CD14-positive monocyte (primary cell): ENCODE measurements at regions not wholly inside any gene's neighbourhood (a gene's known extent, or its start where the extent isn't known, plus 50 kb on each side); places are given as distances from the start of the nearest gene placed in this dataset.

ENCODE experiments used
- DNase-seq, 3 donors: peaks; one replicate each; pipeline ENCODE4 v3.0.0-alpha.2; 2011 to 2022
- H2AFZ ChIP-seq: 2 replicates; pipeline ENCODE4 v1.6.0; 2012; ENCODE audit warnings: mild to moderate bottlenecking, low read depth, low read length, inconsistent platforms; ENCODE audit not compliant: insufficient read depth, poor library complexity, severe bottlenecking
- H3K27ac ChIP-seq, 2 donors: 1 replicate in 1 of 2; 2 replicates in 1 of 2; pipeline ENCODE4 v1.5.1; 2012 to 2013; ENCODE audit warnings: low read length in 2 of 2, control low read depth in 1 of 2, inconsistent platforms in 1 of 2, low read depth in 1 of 2, mild to moderate bottlenecking in 1 of 2
- H3K27me3 ChIP-seq, 2 donors: one replicate each; pipeline versions ENCODE4 v1.6.0 to v1.6.1; 2011 to 2013; ENCODE audit warnings: low read length in 2 of 2; ENCODE audit not compliant: control insufficient read depth in 2 of 2, insufficient read depth in 2 of 2
- H3K36me3 ChIP-seq, 2 donors: replicated peaks in 1 of 2; 1 replicate in 1 of 2; 2 replicates in 1 of 2; pipeline versions ENCODE4 v1.5.1 to v1.6.1; 2012 to 2013; ENCODE audit warnings: low read length in 2 of 2, control low read depth in 1 of 2, inconsistent platforms in 1 of 2, mild to moderate bottlenecking in 1 of 2; ENCODE audit not compliant: insufficient read depth in 2 of 2, control insufficient read depth in 1 of 2
- H3K4me1 ChIP-seq, 2 donors: 1 replicate in 1 of 2; 2 replicates in 1 of 2; pipeline versions ENCODE4 v1.5.1 to v1.6.1; 2012 to 2013; ENCODE audit warnings: low read length in 2 of 2, control low read depth in 1 of 2, inconsistent platforms in 1 of 2, mild to moderate bottlenecking in 1 of 2, moderate library complexity in 1 of 2; ENCODE audit not compliant: insufficient read depth in 2 of 2, control insufficient read depth in 1 of 2
- H3K4me2 ChIP-seq: replicated peaks from 2 replicates; pipeline ENCODE3; 2012; ENCODE audit warnings: low read length, moderate library complexity, mild to moderate bottlenecking; ENCODE audit not compliant: poor library complexity, severe bottlenecking; ENCODE audit errors: extremely low read depth
- H3K4me3 ChIP-seq, 3 experiments: fragments of 200-600 bp in 1 of 3; sonication (generic) in 1 of 3; replicated peaks in 1 of 3; 1 replicate in 2 of 3; 2 replicates in 1 of 3; pipeline ENCODE4 v1.5.1; 2011 to 2013; ENCODE audit warnings: low read length in 3 of 3, mild to moderate bottlenecking in 3 of 3, control low read depth in 2 of 3, low read depth in 2 of 3, inconsistent platforms in 1 of 3, moderate library complexity in 1 of 3
- H3K79me2 ChIP-seq: 2 replicates; pipeline ENCODE4 v1.6.0; 2012; ENCODE audit warnings: mild to moderate bottlenecking, control low read depth, inconsistent platforms, low read length, moderate library complexity; ENCODE audit not compliant: insufficient read depth
- H3K9ac ChIP-seq: 2 replicates; pipeline ENCODE4 v1.6.0; 2017; ENCODE audit warnings: low read length, mild to moderate bottlenecking; ENCODE audit not compliant: insufficient read depth, poor library complexity, severe bottlenecking
- H3K9me3 ChIP-seq, 2 donors: replicated peaks in 1 of 2; 1 replicate in 1 of 2; 2 replicates in 1 of 2; pipeline versions ENCODE4 v1.5.1 to v1.6.1; 2012 to 2013; ENCODE audit warnings: low read length in 2 of 2, control low read depth in 1 of 2; ENCODE audit not compliant: control insufficient read depth in 1 of 2, insufficient read depth in 1 of 2
- H4K20me1 ChIP-seq: 2 replicates; pipeline ENCODE4 v1.6.0; 2012; ENCODE audit warnings: mild to moderate bottlenecking, low read length, control low read depth, moderate library complexity; ENCODE audit not compliant: insufficient read depth
- H3K27ac Mint-ChIP-seq, 7 donors: one replicate each; pipeline ENCODE4 v1.8.0; 2020; ENCODE audit warnings: mild to moderate bottlenecking in 7 of 7, mixed read lengths in 7 of 7, moderate library complexity in 6 of 7, inconsistent platforms in 2 of 7
- H3K27me3 Mint-ChIP-seq, 3 donors: one replicate each; pipeline ENCODE4 v1.8.0; 2021 to 2022; ENCODE audit warnings: low read depth in 3 of 3, mild to moderate bottlenecking in 3 of 3, mixed read lengths in 3 of 3, moderate library complexity in 3 of 3, inconsistent platforms in 1 of 3
- H3K36me3 Mint-ChIP-seq, 2 donors: one replicate each; pipeline ENCODE4 v1.8.0; 2020; ENCODE audit warnings: mixed read lengths in 2 of 2, inconsistent platforms in 1 of 2, mild to moderate bottlenecking in 1 of 2
- H3K4me1 Mint-ChIP-seq: one replicate; pipeline ENCODE4 v1.8.0; 2020; ENCODE audit warnings: mild to moderate bottlenecking, mixed read lengths
- H3K4me3 Mint-ChIP-seq, 2 donors: one replicate each; pipeline ENCODE4 v1.8.0; 2020; ENCODE audit warnings: mild to moderate bottlenecking in 2 of 2, mixed read lengths in 2 of 2, moderate library complexity in 1 of 2
- H3K9me3 Mint-ChIP-seq, 7 donors: one replicate each; pipeline ENCODE4 v1.8.0; 2020 to 2022; ENCODE audit warnings: mixed read lengths in 7 of 7, mild to moderate bottlenecking in 6 of 7, moderate library complexity in 6 of 7, inconsistent platforms in 2 of 7
- CTCF ChIP-seq: fragments of 200-600 bp; IDR thresholded peaks from one replicate; pipeline ENCODE4 v1.8.0; 2022; ENCODE audit warnings: antibody characterized with exemption, mild to moderate bottlenecking
- WGBS: methylation state at CpG from one replicate; pipeline ENCODE4 v1.1.5; 2013; ENCODE audit warnings: missing lambda C conversion rate; ENCODE audit not compliant: insufficient coverage; 5-methylcytosine and 5-hydroxymethylcytosine counted together
- intact Hi-C, 2 donors: fragments of 100-400 bp; cut with micrococcal nuclease; formaldehyde crosslinking; loops; one replicate each; pipeline versions ENCODE4 v1.15.0 to v1.15.1; 2023

- no peak for TF ChIP-seq CTCF
- Histone ChIP-seq H3K4me2 (no peak overlapping the region), H3K9me3 (no peaks in the 10 kb centered on the region), H3K27me3 (no peaks in the 10 kb centered on the region), H4K20me1 (no peaks in the 10 kb centered on the region), H2AFZ (no peak overlapping the region), H3K4me3 (no peak overlapping the region), H3K36me3 (no peaks in the 10 kb centered on the region), H3K9ac (no peak overlapping the region), H3K4me1 (no peaks in the 10 kb centered on the region), H3K27ac (no peak overlapping the region), H3K79me2 (no peaks in the 10 kb centered on the region)
- no peaks in the 10 kb centered on the region for H3K4me1 Mint-ChIP-seq
- peaks cover 0 to 1% (median 0%) of the 10 kb centered on the region in 3 donors for H3K27me3 Mint-ChIP-seq
- H3K4me3 Mint-ChIP-seq, result no peak overlapping the region
- no peak overlapping the region for H3K27ac Mint-ChIP-seq
- DNase-seq, result no peak
- no CpG with 5 or more reads among the region's 2 CpGs for WGBS
- intact Hi-C loops, result no loop called here
- peaks cover 0 to 3% (median 0%) of the 10 kb centered on the region in 7 donors for H3K9me3 Mint-ChIP-seq
- H3K36me3 Mint-ChIP-seq, result no peaks in the 10 kb centered on the region
Measured at GRCh38 chr14:25521616-25522015, 471.7 kb upstream of the STXBP6 start.

- no peak for DNase-seq
- H3K9me3 ChIP-seq, result no peaks in the 10 kb centered on the region
- Mint-ChIP-seq H3K4me1 (no peaks in the 10 kb centered on the region), H3K27me3 (peaks cover 0 to 1% (median 0%) of the 10 kb centered on the region in 3 donors), H3K36me3 (no peaks in the 10 kb centered on the region), H3K9me3 (peaks cover 0 to 3% (median 0%) of the 10 kb centered on the region in 7 donors), H3K4me3 (no peak overlapping the region), H3K27ac (no peak overlapping the region)
- no peak overlapping the region for H3K4me3 ChIP-seq
- H3K4me1 ChIP-seq, result no peaks in the 10 kb centered on the region
- H4K20me1 ChIP-seq, result no peaks in the 10 kb centered on the region
- H2AFZ ChIP-seq, result no peak overlapping the region
- H3K9ac ChIP-seq, result no peak overlapping the region
- intact Hi-C loops, result no loop called here
- H3K27ac ChIP-seq, result no peak overlapping the region
- H3K36me3 ChIP-seq, result no peaks in the 10 kb centered on the region
- H3K4me2 ChIP-seq, result no peak overlapping the region
- WGBS, result 93% methylated on average over 7 of the region's 13 CpGs
- TF ChIP-seq CTCF, result no peak
- H3K27me3 ChIP-seq, result no peaks in the 10 kb centered on the region
- H3K79me2 ChIP-seq, result no peaks in the 10 kb centered on the region
Measured at GRCh38 chr14:25520821-25521220, 470.9 kb upstream of the STXBP6 start.
